ENCODE measurements at regions not wholly inside any gene's neighbourhood (a gene's known extent, or its start where the extent isn't known, plus 50 kb on each side); places are given as distances from the start of the nearest gene placed in this dataset.
A peak's percentile ranks its signal among the peaks of the same experiment; 100 is the strongest.
"Not testable (repeated sequence)": the region's sequence is repeated elsewhere in the genome, so short reads cannot be mapped to it uniquely, and the experiment has no call there.

DNA sequence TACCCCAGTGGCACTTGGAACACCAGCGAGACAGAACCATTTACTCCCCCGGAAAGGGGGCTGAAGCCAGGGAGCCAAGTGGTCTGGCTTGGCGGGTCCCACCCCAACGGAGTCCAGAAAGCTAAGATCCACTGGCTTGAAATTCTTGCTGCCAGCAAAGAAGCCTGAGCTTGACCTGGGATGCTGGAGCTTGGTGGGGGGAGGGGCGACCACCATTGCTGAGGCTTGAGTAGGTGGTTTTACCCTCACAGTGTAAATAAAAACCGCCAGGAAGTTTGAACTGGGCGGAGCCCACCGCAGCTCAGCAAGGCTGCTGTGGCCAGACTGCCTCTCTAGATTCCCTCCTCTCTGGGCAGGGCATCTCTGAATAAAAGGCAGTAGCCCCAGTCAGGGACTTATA, 62.8 kb downstream of the RPS24 start:
- DNase-seq = not testable (repeated sequence)

GRCh38 chr10:78102593-78102992, 68.9 kb downstream of the RPS24 start:
- not testable (repeated sequence) for DNase-seq

GRCh38 chr10:78109210-78109609, 75.5 kb downstream of the RPS24 start:
- no peak for DNase-seq

DNA sequence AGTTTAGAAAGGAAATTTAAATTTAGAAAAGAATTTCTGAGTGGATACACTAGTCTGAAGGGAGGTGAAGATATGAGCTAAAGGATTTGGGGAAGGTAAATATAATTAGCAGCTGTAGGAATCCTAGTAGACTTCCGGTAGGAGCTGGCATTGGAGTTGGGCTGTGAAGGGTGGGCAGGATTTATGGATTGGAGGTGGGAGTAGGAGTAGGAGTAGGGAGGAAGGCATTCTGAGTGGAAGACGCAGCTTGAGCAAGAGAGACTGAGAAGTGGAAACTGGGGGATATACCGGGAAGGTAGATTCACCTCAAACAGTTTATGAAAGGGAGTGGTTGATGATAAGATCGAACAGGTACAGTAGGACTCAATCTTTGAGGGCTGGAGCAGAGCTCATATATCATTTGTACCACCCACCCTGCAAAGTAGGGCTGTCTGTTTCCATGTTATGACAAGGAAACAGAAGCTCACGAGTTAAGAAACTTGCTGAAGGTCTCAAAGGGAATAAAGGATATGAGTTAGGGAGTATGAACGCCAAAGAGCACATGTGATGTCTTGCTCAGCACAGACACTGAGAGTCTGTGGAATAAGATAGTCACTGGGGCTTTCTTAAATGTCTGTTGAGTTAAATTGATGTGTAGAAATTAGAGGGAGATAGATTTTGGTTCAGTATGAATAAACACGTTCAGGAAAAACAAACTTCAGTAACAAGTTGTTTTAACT, 81.6 kb downstream of the RPS24 start:
- no peak for DNase-seq

- no peak for DNase-seq
These were observed 82.7 kb downstream of the RPS24 start for GRCh38 chr10:78116361-78116760.

GRCh38 chr10:78118591-78118990, 84.9 kb downstream of the RPS24 start:
- DNase-seq = no peak

DNA sequence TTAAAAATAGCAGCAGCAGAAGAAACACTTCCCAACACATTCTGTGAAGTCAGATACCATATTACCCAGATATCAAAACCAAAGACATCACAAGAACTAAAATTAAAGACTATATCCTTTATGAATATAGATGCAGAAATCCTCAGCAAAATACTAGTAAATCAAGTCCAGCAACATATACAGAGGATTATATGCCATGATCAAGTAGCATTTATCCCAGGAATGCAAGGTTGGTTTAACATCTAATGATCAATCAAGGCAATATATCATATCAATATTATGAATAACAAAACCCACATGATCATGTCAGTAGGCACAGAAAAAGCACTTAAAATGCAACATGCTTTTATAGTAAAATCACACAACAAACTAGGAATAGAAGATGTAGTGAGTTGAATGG, 88.1 kb downstream of the RPS24 start:
- no peak for DNase-seq

DNA sequence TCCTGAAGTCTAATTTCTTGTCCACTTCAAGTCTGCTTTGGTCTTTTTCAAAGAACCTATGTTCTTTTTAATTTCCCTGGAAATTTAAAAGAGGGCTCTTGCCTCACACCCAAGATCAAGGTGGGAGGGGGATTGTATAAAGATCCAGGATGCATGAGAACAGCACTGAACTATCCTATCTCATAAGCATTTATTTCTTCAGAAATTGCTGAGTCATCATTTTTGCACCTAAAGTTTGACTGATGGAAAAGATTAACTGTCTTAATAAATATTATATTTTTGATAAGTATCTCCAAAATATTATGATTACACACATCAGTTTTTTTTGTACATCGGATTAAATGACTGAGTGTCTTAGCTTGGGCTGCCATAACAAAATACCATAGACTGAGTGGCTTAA, 90.5 kb downstream of the RPS24 start:
- no peak for DNase-seq

DNA sequence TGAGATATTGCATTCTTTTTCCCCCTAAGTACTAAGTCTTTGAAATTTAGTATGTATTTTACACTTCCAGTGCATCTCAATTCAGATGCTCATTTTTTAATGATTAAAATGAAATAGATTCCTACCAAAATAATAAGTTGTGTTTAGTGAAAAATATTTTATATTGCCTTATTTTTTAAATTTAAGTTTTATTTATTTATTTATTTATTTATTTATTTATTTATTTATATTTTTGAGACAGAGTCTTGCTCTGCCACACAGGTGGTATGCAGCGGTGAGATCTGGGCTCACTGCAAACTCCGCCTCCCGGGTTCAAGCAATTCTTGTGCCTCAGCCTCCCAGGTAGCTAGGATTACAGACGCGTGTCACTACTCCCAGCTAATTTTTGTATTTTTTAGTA, 95.5 kb downstream of the RPS24 start:
- DNase-seq = no peak

GRCh38 chr10:78130966-78131710, 97.5 kb downstream of the RPS24 start:
- DNase-seq = no peak

DNA sequence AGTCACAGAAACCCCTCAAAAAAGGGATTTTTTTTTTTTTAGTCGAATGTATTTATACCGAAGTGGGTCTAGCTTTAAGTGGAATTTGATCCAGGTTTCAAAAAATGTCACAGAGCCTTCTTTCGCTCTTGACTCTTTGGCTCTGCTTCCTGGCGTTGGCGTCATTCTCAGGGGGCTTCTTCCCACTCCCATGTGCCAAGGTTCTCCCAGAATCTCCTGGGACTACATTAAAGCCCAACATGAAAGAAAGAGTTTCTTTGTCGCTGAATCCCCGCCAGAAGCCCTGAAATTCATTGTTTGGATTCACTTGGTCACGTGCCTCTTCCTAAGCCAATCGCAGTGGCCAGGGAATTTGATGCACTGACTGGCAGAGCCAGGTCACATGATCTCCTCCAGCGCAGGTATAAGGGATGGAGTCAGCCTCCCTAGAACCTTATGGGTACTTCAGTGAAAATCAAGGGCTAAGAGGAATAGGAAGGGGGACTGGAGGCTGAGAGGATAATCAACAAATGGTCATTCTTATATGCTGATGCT, 101.2 kb downstream of the RPS24 start:
- no peak for DNase-seq

- DNase-seq = no peak
These were observed 103.5 kb downstream of the RPS24 start for GRCh38 chr10:78137147-78137546.

- no peak for DNase-seq
These were observed 105.7 kb downstream of the RPS24 start for GRCh38 chr10:78139341-78139740.

- no peak for DNase-seq
These were observed 106.5 kb downstream of the RPS24 start for GRCh38 chr10:78140066-78140630.

DNA sequence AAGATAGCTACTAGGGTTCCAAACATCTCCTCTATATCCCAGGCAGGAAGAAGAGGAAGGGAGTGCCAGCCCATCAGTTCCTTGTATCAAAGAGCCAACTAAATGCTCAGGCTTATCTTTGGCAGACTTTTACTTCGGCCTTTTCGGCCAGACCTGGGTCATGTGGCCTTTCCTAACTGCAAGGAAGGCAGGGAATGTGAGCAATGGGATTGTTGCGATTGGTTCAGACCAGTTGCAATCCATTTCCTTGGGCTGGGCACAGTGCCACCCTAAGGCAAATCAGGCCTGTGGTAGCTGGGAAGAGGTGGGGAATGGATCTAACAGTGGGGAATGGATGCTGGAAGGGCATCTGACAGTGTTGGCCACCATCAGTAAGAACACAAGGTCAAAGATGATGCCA, 109.9 kb downstream of the RPS24 start:
- no peak for DNase-seq

- no peak for DNase-seq
These were observed 112.5 kb downstream of the RPS24 start for GRCh38 chr10:78146200-78146599.

DNA sequence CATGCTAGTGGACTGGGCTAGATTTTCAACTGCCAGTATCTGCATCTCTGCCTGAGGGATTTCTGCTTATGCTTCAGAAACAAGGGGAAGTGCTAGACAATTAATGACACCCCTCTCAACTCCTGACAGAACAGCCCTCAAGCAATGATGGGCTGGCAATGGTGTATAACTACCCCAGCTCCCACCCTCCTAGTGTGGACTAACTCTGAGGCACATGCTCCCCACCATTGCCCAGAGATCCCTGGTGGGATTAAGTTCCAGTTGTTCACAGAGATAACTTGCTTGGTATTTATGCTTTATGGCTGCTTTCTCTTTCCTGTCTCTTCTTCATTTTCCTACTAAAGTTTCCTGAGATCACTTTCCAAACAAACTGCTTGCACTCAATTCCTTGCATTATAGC, 113.5 kb downstream of the RPS24 start:
- DNase-seq = no peak

- DNase-seq = no peak
These were observed 114.7 kb downstream of the RPS24 start for GRCh38 chr10:78148216-78148960.

- peak in 1 of 4 experiments; percentile 15 for DNase-seq
These were observed 115.4 kb downstream of the RPS24 start for GRCh38 chr10:78148961-78149612.

GRCh38 chr10:78150756-78151155, 117.1 kb downstream of the RPS24 start:
- no peak for DNase-seq

DNA sequence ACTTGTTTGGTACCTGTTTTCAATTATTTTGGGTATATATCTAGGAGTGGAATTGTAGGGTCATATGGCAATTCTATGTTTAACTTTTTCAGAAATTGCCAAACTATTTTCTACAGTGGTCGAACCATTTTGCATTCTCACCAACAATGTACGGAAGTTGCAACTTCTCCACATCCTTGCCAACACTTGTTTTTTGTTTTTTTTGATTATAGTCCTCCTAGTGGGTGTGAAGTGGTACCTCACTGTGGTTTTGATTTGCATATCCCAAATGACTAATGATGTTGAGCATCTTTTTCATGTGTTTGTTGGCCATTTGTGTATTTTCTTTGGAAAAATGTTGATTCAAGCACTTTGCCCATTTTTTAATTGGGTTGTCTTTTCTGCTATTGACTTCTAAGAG, 122.1 kb downstream of the RPS24 start:
- no peak for DNase-seq

DNA sequence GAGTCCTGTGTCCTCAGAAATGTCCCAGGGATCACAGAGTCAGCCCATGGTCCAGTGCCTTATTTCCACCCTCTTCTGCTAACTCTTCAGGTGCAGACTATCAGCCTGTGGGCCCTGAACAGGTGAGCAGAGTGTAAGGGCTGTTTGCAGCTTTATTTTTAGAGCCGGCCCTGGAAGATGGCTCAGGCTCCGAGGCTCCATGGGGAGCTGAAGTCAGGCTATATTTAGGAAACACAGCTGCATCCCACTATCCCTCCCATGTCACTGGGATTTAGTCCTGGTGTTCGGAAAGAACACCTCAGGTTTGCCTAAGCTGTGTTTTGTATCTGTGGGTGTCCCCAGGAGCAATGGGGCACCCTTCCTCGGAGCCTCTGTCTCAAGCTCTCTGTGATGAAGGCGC, 126.9 kb downstream of the RPS24 start:
- DNase-seq = no peak

Data from suppressor macrophage (primary cell).